GM19397 (cell line): ENCODE measurements at regions not wholly inside any gene's neighbourhood (a gene's known extent, or its start where the extent isn't known, plus 50 kb on each side); places are given as distances from the start of the nearest gene placed in this dataset.
"Not testable (repeated sequence)": the region's sequence is repeated elsewhere in the genome, so short reads cannot be mapped to it uniquely, and the experiment has no call there.

Experiments used
- ATAC-seq: cut with Tn5 transposase; IDR thresholded peaks from one replicate; pipeline ENCODE4 v1.9.1; 2021; ENCODE audit warnings: mild to moderate bottlenecking, moderate library complexity; ENCODE audit not compliant: unreplicated experiment

DNA sequence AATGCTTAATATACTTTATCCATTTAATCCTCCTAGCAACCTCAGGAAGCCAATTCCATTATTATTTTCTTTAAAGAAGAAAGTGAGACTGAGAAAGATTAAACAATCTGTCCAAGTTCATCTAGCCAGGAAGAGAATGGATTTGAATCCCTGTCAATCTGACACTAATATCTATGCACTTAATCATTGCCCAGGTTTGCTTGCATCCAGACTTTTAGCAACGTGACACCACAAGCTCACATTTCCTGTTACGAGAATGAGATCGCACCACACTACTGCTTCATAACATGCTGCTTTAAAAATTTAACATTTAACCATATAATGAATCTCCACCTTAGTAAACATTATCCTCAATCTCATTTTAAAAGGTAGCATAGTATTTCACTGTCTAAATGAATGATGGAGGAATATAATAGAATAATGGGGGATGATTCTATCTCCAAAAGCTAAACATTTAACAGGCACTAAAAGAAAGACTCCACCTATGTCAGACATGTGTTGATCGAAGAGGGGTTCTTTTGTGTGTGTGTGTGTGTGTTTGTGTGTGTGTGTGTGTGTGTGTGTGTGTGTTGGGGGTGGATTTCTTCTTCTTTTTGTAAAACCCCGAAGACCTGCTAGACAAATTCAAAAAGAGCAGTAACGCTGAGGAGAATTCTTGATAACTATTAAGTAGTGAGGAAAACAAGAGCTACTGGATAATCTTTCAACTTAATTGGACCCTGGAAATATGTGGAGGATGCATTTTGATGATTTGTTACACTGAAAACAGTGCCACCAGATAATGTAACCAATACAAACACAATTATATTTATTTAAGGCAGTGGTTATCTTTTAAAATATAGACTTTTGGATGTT lies 138.7 kb upstream of the NR3C1 start:
- no peak for ATAC-seq

- ATAC-seq = no peak
Observed at GRCh38 chr5:143539742-143540141, 136.3 kb upstream of the NR3C1 start.

- ATAC-seq = no peak
Observed at GRCh38 chr5:143537056-143537455, 133.6 kb upstream of the NR3C1 start.

DNA sequence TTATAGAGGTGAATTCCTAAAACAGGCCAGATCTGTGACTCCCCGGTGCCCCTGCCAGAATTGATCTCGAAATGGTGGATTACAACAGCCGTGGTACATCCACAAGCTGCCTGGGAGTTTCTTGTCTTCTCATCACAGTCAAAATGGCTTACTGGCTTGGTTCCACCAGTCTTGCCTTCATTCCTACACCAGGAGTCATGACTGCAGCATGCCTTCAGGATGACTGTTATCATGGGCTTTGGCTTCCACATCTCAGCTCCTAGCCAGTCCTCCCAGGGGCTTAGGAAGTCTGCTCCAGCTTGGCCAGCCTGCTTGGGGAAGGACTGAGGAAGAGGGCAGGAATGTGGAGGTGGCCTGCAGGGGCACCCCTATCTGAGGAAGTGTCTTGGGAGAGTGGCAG lies 132.9 kb upstream of the NR3C1 start:
- ATAC-seq = no peak

DNA sequence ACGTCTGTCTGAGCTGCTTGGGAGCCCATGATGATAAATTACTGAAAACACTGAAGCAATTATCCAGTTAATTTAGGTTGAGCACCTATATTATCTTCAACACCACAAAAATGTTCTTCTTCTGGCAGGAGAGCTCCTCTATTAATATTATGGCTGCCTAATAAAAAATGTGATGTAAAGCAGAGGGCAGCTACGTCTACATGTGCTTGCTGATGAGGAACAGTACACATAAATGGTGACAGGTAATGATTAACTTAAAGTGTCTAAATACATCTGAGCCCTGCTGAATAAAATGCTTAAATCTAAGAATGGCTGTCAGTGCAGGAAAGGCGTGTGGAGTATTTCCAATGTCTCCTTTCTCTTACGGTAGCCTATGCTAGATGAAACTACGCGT lies 131.3 kb upstream of the NR3C1 start:
- no peak for ATAC-seq

DNA sequence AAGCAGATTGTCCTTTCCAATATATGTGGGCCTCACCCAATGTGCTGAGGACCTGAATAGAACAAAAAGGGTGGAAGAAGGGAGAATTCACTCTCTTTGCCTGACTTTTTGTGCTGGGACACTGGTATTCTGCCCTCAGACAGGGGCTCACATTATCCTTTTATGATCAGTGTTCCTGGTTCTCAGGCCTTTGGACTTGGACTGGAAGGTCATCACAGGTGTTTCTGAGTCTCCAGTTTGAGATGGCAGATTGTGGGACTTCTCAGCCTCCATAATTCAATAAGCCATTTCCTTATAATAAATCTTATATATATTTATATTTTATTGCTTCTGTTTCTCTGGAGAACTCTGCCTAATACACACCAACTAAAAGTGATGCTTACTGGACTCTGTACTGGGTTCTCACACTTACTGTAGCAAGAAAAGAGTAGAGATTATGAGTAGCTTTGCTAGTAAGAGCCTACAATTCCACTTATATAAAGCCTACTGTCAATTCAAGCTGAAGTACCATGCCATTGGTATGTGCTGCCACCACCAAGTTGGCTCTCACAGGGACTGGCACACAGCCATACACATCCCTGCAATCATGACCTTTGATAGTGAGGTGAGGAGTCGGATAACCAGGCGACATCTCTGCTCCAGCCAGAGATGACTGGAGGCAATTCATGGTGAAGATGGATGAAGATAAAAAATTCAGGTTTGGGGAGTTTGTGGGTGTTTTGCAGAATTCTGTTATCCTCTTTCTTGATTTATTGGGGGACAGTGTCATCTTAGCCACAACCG lies 130.7 kb upstream of the NR3C1 start:
- ATAC-seq = no peak

GRCh38 chr5:143533475-143533874 lies 130.0 kb upstream of the NR3C1 start:
- no peak for ATAC-seq

- ATAC-seq = no peak
Observed at GRCh38 chr5:143527808-143528207, 124.3 kb upstream of the NR3C1 start.

DNA sequence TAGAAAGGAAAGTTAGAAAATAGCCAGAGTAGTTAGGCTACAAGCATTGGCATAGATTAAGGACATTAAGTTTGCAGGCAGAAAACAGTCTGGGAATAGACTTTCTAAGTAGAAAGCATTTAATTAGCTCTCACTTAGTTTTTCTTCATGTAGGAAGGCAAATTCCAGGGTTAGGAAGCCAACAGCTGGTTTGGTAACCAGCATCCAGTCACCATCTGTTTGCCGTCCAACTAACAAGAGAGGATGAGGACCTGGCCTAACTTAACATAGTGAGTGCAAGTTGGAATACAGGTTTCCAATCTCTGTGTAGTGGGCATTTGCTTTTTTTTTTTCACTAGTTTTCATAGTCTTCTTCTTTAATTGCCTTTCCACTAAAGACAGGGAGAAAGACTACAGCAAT lies 121.7 kb upstream of the NR3C1 start:
- no peak for ATAC-seq

DNA sequence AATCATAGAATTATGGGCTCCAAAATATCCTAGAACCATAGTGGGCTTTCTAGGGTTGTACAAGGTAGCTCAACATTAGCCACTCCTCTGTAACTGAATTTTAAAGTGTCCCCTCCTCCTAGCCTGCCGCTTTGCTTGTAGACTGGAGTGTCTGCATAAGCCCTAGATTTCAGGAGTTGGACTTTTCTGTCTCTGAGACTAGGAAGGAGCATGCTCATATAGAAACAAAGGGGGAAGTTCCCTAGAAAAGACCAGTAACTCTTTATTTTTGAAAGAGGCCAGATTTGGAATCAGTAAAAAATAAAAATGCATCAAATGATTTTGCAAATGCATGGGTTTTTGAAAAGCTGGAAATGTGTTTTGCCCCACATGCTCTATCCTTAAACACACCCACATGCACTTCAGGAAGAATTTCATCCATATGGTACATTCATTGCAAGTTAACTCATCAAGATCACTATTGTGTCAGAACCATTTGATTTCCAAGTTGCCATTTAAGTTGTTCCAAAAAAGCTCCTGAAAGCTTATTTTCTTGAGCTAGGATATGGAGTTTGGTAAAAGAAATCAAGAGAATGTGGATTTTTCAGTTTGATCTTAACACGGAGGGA lies 121.0 kb upstream of the NR3C1 start:
- ATAC-seq = no peak

GRCh38 chr5:143521846-143522400 lies 118.4 kb upstream of the NR3C1 start:
- no peak for ATAC-seq

DNA sequence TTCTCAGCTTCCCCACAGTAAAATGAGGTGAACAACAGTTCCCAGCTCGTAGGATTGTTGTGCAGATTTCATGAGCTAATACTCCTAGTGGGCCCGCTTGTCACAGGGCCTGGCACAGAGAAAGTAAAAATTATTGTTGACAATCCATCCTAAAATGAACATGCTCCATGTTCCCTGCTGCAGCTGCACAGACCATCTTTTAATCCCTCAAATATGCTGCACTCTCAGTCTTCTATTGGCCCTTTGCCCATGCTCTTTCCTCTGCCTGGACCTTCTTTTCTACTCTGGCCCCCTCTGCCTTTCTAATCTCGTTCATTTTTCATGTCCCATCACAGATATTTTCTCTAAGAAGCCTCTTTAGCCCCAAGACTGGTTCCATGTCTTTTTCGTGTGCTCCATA lies 117.7 kb upstream of the NR3C1 start:
- ATAC-seq = no peak

DNA sequence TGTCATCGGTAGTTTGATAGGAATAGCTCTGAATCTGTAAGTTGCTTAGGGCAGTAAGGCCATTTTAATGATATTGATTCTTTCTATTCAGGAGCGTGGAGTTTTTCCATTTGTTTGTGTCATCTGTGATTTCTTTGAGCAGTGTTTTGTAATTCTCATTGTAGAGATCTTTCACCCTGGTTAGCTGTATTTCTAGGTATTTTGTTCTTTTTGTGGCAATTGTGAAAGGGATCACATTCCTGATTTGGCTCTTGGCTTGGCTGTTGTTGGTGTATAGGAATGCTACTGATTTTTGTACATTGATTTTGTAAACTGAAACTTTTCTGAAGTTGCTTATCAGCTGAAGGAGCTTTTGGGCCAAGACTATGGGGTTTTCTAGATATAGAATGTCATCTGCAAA lies 115.7 kb upstream of the NR3C1 start:
- not testable (repeated sequence) for ATAC-seq

DNA sequence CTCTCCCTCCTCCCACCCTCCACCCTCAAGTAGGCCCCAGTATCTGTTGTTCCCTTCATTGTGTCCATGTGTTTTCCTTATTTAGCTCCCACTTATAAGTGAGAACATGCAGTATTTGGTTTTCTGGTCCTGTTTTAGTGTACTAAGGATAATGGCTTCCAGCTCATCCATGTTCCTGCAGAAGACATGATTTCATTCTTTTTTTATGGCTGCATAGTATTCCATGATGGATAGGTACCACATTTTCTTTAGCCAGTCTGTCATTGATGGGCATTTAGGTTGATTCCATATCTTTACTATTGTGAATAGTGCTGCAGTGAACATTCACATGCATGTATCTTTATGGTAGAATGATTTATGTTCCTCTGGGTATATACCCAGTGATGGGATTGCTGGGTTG lies 114.3 kb upstream of the NR3C1 start:
- not testable (repeated sequence) for ATAC-seq

DNA sequence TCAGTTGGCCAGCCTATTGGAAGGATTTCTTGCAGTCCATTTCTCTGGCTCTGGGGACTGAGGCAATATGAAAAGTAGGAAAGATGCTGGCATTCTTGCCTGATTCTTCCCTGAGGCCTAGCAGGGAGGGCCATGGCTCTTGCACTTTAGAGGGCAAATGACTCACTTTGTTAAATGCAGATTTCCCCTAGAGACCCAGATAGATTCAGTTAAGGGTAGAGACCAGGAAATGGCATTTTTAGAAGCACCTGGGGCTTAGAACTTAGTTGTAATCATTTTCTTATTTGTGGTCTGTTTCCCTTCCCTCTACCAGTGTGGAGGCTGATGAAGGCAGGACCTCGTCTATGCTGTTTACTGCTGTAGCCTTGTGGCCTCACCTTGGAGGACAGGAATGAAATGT lies 112.8 kb upstream of the NR3C1 start:
- ATAC-seq = no peak

- no peak for ATAC-seq
Observed at GRCh38 chr5:143515829-143516228, 112.3 kb upstream of the NR3C1 start.

- ATAC-seq = no peak
Observed at GRCh38 chr5:143514616-143515335, 111.3 kb upstream of the NR3C1 start.

GRCh38 chr5:143513720-143514119 lies 110.2 kb upstream of the NR3C1 start:
- no peak for ATAC-seq

GRCh38 chr5:143511736-143512135 lies 108.2 kb upstream of the NR3C1 start:
- no peak for ATAC-seq

- peak; percentile 92 for ATAC-seq
Observed at GRCh38 chr5:143509758-143510221, 106.3 kb upstream of the NR3C1 start.
